GM19025 (cell line): ENCODE measurements at regions not wholly inside any gene's neighbourhood (a gene's known extent, or its start where the extent isn't known, plus 50 kb on each side); places are given as distances from the start of the nearest gene placed in this dataset.
"Not testable (repeated sequence)": the region's sequence is repeated elsewhere in the genome, so short reads cannot be mapped to it uniquely, and the experiment has no call there.

Source experiments
- ATAC-seq: cut with Tn5 transposase; IDR thresholded peaks from one replicate; pipeline ENCODE4 v1.9.1; 2021; ENCODE audit warnings: mild to moderate bottlenecking, low read depth, moderate library complexity; ENCODE audit not compliant: unreplicated experiment

GRCh38 chr5:20943183-20943971 lies 955.4 kb upstream of the CDH18 start:
- ATAC-seq: not testable (repeated sequence)

GRCh38 chr5:20942603-20943002 lies 954.6 kb upstream of the CDH18 start:
- not testable (repeated sequence) for ATAC-seq

- ATAC-seq: not testable (repeated sequence)
These were observed 952.8 kb upstream of the CDH18 start for GRCh38 chr5:20940786-20941185.

- not testable (repeated sequence) for ATAC-seq
These were observed 902.9 kb upstream of the CDH18 start for GRCh38 chr5:20890936-20891335.

GRCh38 chr5:20875726-20876125 lies 887.7 kb upstream of the CDH18 start:
- ATAC-seq: not testable (repeated sequence)

GRCh38 chr5:20865892-20866291 lies 877.9 kb upstream of the CDH18 start:
- not testable (repeated sequence) for ATAC-seq

- no peak for ATAC-seq
These were observed 845.2 kb upstream of the CDH18 start for GRCh38 chr5:20833081-20833627.

GRCh38 chr5:20832204-20833080 lies 844.4 kb upstream of the CDH18 start:
- ATAC-seq: no peak

- ATAC-seq: not testable (repeated sequence)
These were observed 838.0 kb upstream of the CDH18 start for GRCh38 chr5:20825951-20826350.

GRCh38 chr5:20797216-20797615 lies 809.2 kb upstream of the CDH18 start:
- ATAC-seq: not testable (repeated sequence)

GRCh38 chr5:20784755-20785154 lies 796.8 kb upstream of the CDH18 start:
- ATAC-seq: not testable (repeated sequence)

- ATAC-seq: not testable (repeated sequence)
These were observed 795.5 kb upstream of the CDH18 start for GRCh38 chr5:20783484-20783883.

GRCh38 chr5:20771338-20771737 lies 783.3 kb upstream of the CDH18 start:
- ATAC-seq: not testable (repeated sequence)

GRCh38 chr5:20765074-20765473 lies 777.1 kb upstream of the CDH18 start:
- not testable (repeated sequence) for ATAC-seq

- not testable (repeated sequence) for ATAC-seq
These were observed 771.5 kb upstream of the CDH18 start for GRCh38 chr5:20759459-20759858.

GRCh38 chr5:20752179-20752578 lies 764.2 kb upstream of the CDH18 start:
- not testable (repeated sequence) for ATAC-seq

GRCh38 chr5:20735715-20736114 lies 747.7 kb upstream of the CDH18 start:
- not testable (repeated sequence) for ATAC-seq

GRCh38 chr5:20732223-20732622 lies 744.2 kb upstream of the CDH18 start:
- ATAC-seq: not testable (repeated sequence)

- not testable (repeated sequence) for ATAC-seq
These were observed 733.3 kb upstream of the CDH18 start for GRCh38 chr5:20721286-20721685.

- not testable (repeated sequence) for ATAC-seq
These were observed 723.6 kb upstream of the CDH18 start for GRCh38 chr5:20711520-20712155.
